ENCODE measurements at regions not wholly inside any gene's neighbourhood (a gene's known extent, or its start where the extent isn't known, plus 50 kb on each side); places are given as distances from the start of the nearest gene placed in this dataset.
A peak's percentile ranks its signal among the peaks of the same experiment; 100 is the strongest.

DNA sequence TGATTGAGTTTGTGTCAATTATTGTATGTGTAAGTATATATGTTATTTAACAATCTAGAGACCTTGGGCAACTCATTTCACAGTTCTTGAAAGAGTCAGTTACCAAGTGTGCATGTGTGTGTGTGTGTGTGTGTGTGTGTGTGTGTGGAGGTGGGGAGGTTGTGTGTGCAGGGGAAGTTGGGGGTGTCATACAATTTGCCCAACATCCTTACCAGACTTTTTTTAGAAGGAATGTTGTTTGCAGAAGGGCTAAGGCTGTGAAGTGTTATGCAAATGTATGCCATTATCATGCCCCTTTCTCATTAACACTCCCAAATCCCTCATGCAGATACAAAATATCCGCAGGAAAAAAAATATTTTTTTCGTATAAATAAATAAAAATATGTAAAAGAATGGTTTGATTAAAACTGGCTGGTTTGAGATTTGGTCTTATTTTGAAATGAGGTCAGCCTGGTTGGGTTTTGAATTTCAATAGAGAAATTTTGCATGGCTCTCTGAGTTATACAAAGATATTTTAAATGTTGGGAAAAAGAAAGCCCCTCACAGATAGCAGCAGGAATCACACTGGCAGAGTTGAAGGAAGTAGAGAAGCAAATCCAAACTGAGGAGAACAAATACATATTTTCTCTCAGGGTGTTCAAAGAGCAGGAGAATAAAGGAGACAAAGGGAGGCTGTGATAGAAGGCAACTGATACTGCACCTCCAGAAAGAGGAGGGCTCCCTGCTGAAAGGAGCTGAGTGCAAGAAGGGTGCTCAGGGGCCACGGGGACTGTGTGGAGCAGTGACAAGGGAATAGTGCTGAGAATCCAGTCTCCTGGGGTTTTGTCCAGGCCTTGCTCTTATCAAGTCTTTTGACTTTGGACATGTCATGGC lies 1365.5 kb upstream of the CELF4 start:
- Histone ChIP-seq H3K27ac (ENCODE audit: low read depth, low read length) (no peak overlapping the region), H3K9me3 (ENCODE audit: control insufficient read depth, insufficient read depth, low read length) (no peaks in the 10 kb centered on the region), H3K36me3 (ENCODE audit: control insufficient read depth, insufficient read depth, low read length) (no peaks in the 10 kb centered on the region), H3K4me1 (ENCODE audit: control insufficient read depth, insufficient read depth, low read length) (no peaks in the 10 kb centered on the region), H3K4me3 (ENCODE audit: low read depth, low read length) (no peak overlapping the region), H3K27me3 (ENCODE audit: control insufficient read depth, insufficient read depth, low read length) (no peaks in the 10 kb centered on the region)
- WGBS (ENCODE audit: insufficient coverage), result 47% methylated on average over 1 of the region's 3 CpGs
- DNase-seq (ENCODE audit: low read depth in 4 of 6, low spot score in 6 of 6), result no peak

DNA sequence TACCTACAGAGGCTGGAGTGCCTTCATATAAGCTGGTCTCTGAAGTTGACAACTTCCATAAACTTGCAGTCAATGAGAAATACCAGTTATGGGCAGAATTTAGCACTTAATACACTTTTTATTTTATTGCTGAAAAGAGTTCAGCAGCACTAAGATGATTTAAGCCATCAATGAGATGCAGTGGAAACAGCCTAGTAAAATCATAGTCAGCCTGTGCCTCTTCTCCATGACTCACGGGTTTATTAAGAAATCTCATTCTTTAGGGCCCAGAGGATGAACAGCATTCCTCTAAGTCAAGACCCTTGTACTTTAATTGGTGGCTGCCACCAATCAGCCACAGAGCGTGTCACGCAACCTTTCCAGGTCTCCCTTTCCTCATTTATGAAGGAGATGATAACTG lies 1357.9 kb upstream of the CELF4 start:
- H3K4me3 ChIP-seq (ENCODE audit: low read depth, low read length), result no peak overlapping the region
- WGBS (ENCODE audit: insufficient coverage), result 100% methylated on average over 1 of the region's 3 CpGs
- H3K27ac ChIP-seq (ENCODE audit: low read depth, low read length), result no peak overlapping the region
- no peaks in the 10 kb centered on the region for H3K36me3 ChIP-seq (ENCODE audit: control insufficient read depth, insufficient read depth, low read length)
- no peaks in the 10 kb centered on the region for H3K27me3 ChIP-seq (ENCODE audit: control insufficient read depth, insufficient read depth, low read length)
- H3K9me3 ChIP-seq (ENCODE audit: control insufficient read depth, insufficient read depth, low read length), result no peaks in the 10 kb centered on the region
- DNase-seq (ENCODE audit: low read depth in 4 of 6, low spot score in 6 of 6), result no peak
- H3K4me1 ChIP-seq (ENCODE audit: control insufficient read depth, insufficient read depth, low read length), result no peaks in the 10 kb centered on the region

DNA sequence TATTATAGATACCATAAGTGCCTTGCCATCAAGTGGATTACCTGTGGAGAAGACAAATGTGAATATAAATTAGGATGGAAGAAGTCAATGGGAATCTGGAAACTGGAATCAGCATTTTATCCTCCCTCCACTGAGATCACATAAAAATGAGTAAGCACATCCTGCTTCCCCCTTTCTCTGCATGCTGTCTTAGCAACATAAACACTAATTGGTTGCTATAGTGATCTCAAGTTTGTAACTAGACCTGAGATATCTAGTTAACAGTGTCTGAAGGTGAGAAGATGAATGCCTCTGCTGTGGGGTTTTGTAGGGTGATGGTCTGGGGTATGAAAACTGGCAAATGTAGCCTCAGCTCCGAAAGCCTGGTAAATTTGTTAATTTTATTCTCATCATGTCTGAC lies 1357.5 kb upstream of the CELF4 start:
- Histone ChIP-seq H3K27me3 (ENCODE audit: control insufficient read depth, insufficient read depth, low read length) (no peaks in the 10 kb centered on the region), H3K4me1 (ENCODE audit: control insufficient read depth, insufficient read depth, low read length) (no peaks in the 10 kb centered on the region), H3K4me3 (ENCODE audit: low read depth, low read length) (no peak overlapping the region), H3K36me3 (ENCODE audit: control insufficient read depth, insufficient read depth, low read length) (no peaks in the 10 kb centered on the region), H3K9me3 (ENCODE audit: control insufficient read depth, insufficient read depth, low read length) (no peaks in the 10 kb centered on the region), H3K27ac (ENCODE audit: low read depth, low read length) (no peak overlapping the region)
- no CpG with 5 or more reads among the region's 1 CpG for WGBS (ENCODE audit: insufficient coverage)
- DNase-seq (ENCODE audit: low read depth in 4 of 6, low spot score in 6 of 6), result peak in 1 of 6 donors; percentile 60

GRCh38 chr18:38909972-38910371 lies 1344.4 kb upstream of the CELF4 start:
- Histone ChIP-seq H3K27me3 (ENCODE audit: control insufficient read depth, insufficient read depth, low read length) (no peaks in the 10 kb centered on the region), H3K4me1 (ENCODE audit: control insufficient read depth, insufficient read depth, low read length) (no peaks in the 10 kb centered on the region), H3K36me3 (ENCODE audit: control insufficient read depth, insufficient read depth, low read length) (no peaks in the 10 kb centered on the region), H3K27ac (ENCODE audit: low read depth, low read length) (no peak overlapping the region), H3K9me3 (ENCODE audit: control insufficient read depth, insufficient read depth, low read length) (no peaks in the 10 kb centered on the region), H3K4me3 (ENCODE audit: low read depth, low read length) (no peak overlapping the region)
- WGBS (ENCODE audit: insufficient coverage), result no CpG with 5 or more reads among the region's 2 CpGs
- DNase-seq (ENCODE audit: low read depth in 4 of 6, low spot score in 6 of 6), result peak in 1 of 6 donors; percentile 31

DNA sequence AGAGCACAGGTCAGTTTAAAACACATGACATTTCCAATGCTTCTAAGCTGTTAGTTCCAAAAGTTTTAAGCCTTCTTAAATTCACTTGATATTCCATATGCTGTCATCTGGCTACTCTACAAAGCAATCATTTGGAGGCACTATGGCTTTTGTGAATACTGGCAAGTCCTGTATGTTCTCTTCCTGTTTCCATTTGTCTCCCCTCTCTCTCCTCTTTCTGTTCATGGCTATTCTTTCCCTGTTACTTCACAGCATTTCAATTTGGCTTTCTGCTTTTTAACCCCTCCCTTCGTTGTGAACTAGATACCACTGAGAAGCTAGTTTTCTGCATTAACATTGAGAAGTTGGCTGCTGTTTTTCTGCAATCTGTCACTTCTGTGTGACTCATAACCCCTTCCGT lies 1337.2 kb upstream of the CELF4 start:
- 56% methylated on average over 1 of the region's 2 CpGs for WGBS (ENCODE audit: insufficient coverage)
- no peaks in the 10 kb centered on the region for H3K4me1 ChIP-seq (ENCODE audit: control insufficient read depth, insufficient read depth, low read length)
- H3K9me3 ChIP-seq (ENCODE audit: control insufficient read depth, insufficient read depth, low read length), result no peaks in the 10 kb centered on the region
- peak in 1 of 6 donors; percentile 26 for DNase-seq (ENCODE audit: low read depth in 4 of 6, low spot score in 6 of 6)
- H3K27me3 ChIP-seq (ENCODE audit: control insufficient read depth, insufficient read depth, low read length), result no peaks in the 10 kb centered on the region
- H3K36me3 ChIP-seq (ENCODE audit: control insufficient read depth, insufficient read depth, low read length), result no peaks in the 10 kb centered on the region
- no peak overlapping the region for H3K4me3 ChIP-seq (ENCODE audit: low read depth, low read length)
- H3K27ac ChIP-seq (ENCODE audit: low read depth, low read length), result no peak overlapping the region

DNA sequence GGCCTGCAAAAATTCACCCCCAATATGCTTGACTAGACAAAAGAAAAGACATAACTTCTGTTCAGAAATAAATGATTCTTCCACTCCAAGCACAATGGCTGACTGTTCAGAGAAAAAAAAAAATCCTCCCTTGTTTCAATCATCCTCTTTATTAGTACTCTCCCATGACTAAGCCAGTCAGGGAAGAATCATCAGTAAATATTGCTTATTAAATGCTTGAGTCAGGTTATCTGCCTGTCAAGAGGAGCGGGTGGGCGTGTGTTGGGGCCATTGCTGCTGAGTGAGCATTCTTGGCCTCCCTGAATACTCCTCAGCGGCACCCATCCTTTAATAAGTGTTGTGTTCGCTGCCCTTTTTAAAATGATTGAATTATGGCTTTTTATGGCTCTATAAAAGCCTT lies 1334.8 kb upstream of the CELF4 start:
- no peaks in the 10 kb centered on the region for H3K9me3 ChIP-seq (ENCODE audit: control insufficient read depth, insufficient read depth, low read length)
- H3K27ac ChIP-seq (ENCODE audit: low read depth, low read length), result no peak overlapping the region
- no peaks in the 10 kb centered on the region for H3K36me3 ChIP-seq (ENCODE audit: control insufficient read depth, insufficient read depth, low read length)
- H3K4me1 ChIP-seq (ENCODE audit: control insufficient read depth, insufficient read depth, low read length), result no peaks in the 10 kb centered on the region
- H3K4me3 ChIP-seq (ENCODE audit: low read depth, low read length), result no peak overlapping the region
- peak in 1 of 6 donors; percentile 43 for DNase-seq (ENCODE audit: low read depth in 4 of 6, low spot score in 6 of 6)
- H3K27me3 ChIP-seq (ENCODE audit: control insufficient read depth, insufficient read depth, low read length), result no peaks in the 10 kb centered on the region
- WGBS (ENCODE audit: insufficient coverage), result 83% methylated on average over 1 of the region's 4 CpGs

GRCh38 chr18:38900031-38900430 lies 1334.4 kb upstream of the CELF4 start:
- Histone ChIP-seq H3K4me1 (ENCODE audit: control insufficient read depth, insufficient read depth, low read length) (no peaks in the 10 kb centered on the region), H3K27me3 (ENCODE audit: control insufficient read depth, insufficient read depth, low read length) (no peaks in the 10 kb centered on the region), H3K36me3 (ENCODE audit: control insufficient read depth, insufficient read depth, low read length) (no peaks in the 10 kb centered on the region), H3K4me3 (ENCODE audit: low read depth, low read length) (no peak overlapping the region), H3K27ac (ENCODE audit: low read depth, low read length) (no peak overlapping the region), H3K9me3 (ENCODE audit: control insufficient read depth, insufficient read depth, low read length) (no peaks in the 10 kb centered on the region)
- no peak for DNase-seq (ENCODE audit: low read depth in 4 of 6, low spot score in 6 of 6)
- WGBS (ENCODE audit: insufficient coverage), result 86% methylated on average over 2 of the region's 2 CpGs

- no peaks in the 10 kb centered on the region for H3K4me1 ChIP-seq (ENCODE audit: control insufficient read depth, insufficient read depth, low read length)
- H3K4me3 ChIP-seq (ENCODE audit: low read depth, low read length), result no peak overlapping the region
- no peaks in the 10 kb centered on the region for H3K9me3 ChIP-seq (ENCODE audit: control insufficient read depth, insufficient read depth, low read length)
- H3K36me3 ChIP-seq (ENCODE audit: control insufficient read depth, insufficient read depth, low read length), result no peaks in the 10 kb centered on the region
- H3K27ac ChIP-seq (ENCODE audit: low read depth, low read length), result no peak overlapping the region
- H3K27me3 ChIP-seq (ENCODE audit: control insufficient read depth, insufficient read depth, low read length), result no peaks in the 10 kb centered on the region
- 57% methylated on average over 1 of the region's 2 CpGs for WGBS (ENCODE audit: insufficient coverage)
- no peak for DNase-seq (ENCODE audit: low read depth in 4 of 6, low spot score in 6 of 6)
Measured at GRCh38 chr18:38899252-38899651, 1333.7 kb upstream of the CELF4 start.

GRCh38 chr18:38898167-38898566 lies 1332.6 kb upstream of the CELF4 start:
- Histone ChIP-seq H3K4me3 (ENCODE audit: low read depth, low read length) (no peak overlapping the region), H3K27me3 (ENCODE audit: control insufficient read depth, insufficient read depth, low read length) (no peaks in the 10 kb centered on the region), H3K9me3 (ENCODE audit: control insufficient read depth, insufficient read depth, low read length) (no peaks in the 10 kb centered on the region), H3K4me1 (ENCODE audit: control insufficient read depth, insufficient read depth, low read length) (no peaks in the 10 kb centered on the region), H3K27ac (ENCODE audit: low read depth, low read length) (no peak overlapping the region), H3K36me3 (ENCODE audit: control insufficient read depth, insufficient read depth, low read length) (no peaks in the 10 kb centered on the region)
- DNase-seq (ENCODE audit: low read depth in 4 of 6, low spot score in 6 of 6), result no peak
- no CpG with 5 or more reads among the region's 3 CpGs for WGBS (ENCODE audit: insufficient coverage)

GRCh38 chr18:38895560-38895959 lies 1330.0 kb upstream of the CELF4 start:
- DNase-seq (ENCODE audit: low read depth in 4 of 6, low spot score in 6 of 6), result no peak
- Histone ChIP-seq H3K27me3 (ENCODE audit: control insufficient read depth, insufficient read depth, low read length) (no peaks in the 10 kb centered on the region), H3K4me3 (ENCODE audit: low read depth, low read length) (no peak overlapping the region), H3K9me3 (ENCODE audit: control insufficient read depth, insufficient read depth, low read length) (no peaks in the 10 kb centered on the region), H3K36me3 (ENCODE audit: control insufficient read depth, insufficient read depth, low read length) (no peaks in the 10 kb centered on the region), H3K27ac (ENCODE audit: low read depth, low read length) (no peak overlapping the region), H3K4me1 (ENCODE audit: control insufficient read depth, insufficient read depth, low read length) (no peaks in the 10 kb centered on the region)
- WGBS (ENCODE audit: insufficient coverage), result no CpG with 5 or more reads among the region's 2 CpGs
